Stimulated activated naive CD8-positive, alpha-beta T cell treated with anti-CD3 and anti-CD28 coated beads, Interleukin-15, Interleukin-2, amounts not matched to agents 100 ng/mL and 50 ng/mL, for 24 hours (primary cell): ENCODE measurements at regions not wholly inside any gene's neighbourhood (a gene's known extent, or its start where the extent isn't known, plus 50 kb on each side); places are given as distances from the start of the nearest gene placed in this dataset.
A peak's percentile ranks its signal among the peaks of the same experiment; 100 is the strongest.

ENCODE experiments used
- H3K27ac Mint-ChIP-seq: one replicate; pipeline ENCODE4 v1.8.0; 2021; ENCODE audit warnings: mild to moderate bottlenecking, mixed read lengths
- H3K27me3 Mint-ChIP-seq: one replicate; pipeline ENCODE4 v1.8.0; 2021; ENCODE audit warnings: mixed read lengths
- H3K36me3 Mint-ChIP-seq: one replicate; pipeline ENCODE4 v1.8.0; 2021; ENCODE audit warnings: low read depth, mixed read lengths
- H3K4me1 Mint-ChIP-seq: one replicate; pipeline ENCODE4 v1.8.0; 2021; ENCODE audit warnings: low read depth, mixed read lengths
- H3K4me3 Mint-ChIP-seq: one replicate; pipeline ENCODE4 v1.8.0; 2021; ENCODE audit warnings: mild to moderate bottlenecking, mixed read lengths
- H3K9me3 Mint-ChIP-seq: one replicate; pipeline ENCODE4 v1.8.0; 2021; ENCODE audit warnings: mixed read lengths

DNA sequence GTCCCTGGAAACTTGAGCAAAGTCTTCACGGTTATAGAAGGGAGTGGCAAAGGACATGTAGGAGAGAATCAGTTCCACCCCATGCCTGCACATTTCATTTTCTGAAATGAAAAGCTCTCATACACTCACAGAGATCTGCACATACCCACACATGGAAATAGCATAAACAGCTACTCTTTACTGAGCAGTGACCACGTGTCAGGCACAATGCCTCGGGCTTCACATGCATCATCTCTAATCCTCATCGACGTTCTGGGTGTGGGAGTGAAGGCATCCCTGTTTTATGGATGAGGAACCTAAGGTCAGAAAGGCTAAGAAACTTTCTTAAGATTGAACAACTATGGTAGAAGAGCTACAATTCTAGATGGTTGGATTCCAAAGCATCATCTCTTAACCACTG lies 198.8 kb downstream of the DAD1 start:
- H3K4me3 Mint-ChIP-seq = no peak overlapping the region
- peaks cover 28% of the 10 kb centered on the region for H3K4me1 Mint-ChIP-seq
- no peaks in the 10 kb centered on the region for H3K9me3 Mint-ChIP-seq
- H3K36me3 Mint-ChIP-seq = no peaks in the 10 kb centered on the region
- no peaks in the 10 kb centered on the region for H3K27me3 Mint-ChIP-seq
- no peak overlapping the region for H3K27ac Mint-ChIP-seq

DNA sequence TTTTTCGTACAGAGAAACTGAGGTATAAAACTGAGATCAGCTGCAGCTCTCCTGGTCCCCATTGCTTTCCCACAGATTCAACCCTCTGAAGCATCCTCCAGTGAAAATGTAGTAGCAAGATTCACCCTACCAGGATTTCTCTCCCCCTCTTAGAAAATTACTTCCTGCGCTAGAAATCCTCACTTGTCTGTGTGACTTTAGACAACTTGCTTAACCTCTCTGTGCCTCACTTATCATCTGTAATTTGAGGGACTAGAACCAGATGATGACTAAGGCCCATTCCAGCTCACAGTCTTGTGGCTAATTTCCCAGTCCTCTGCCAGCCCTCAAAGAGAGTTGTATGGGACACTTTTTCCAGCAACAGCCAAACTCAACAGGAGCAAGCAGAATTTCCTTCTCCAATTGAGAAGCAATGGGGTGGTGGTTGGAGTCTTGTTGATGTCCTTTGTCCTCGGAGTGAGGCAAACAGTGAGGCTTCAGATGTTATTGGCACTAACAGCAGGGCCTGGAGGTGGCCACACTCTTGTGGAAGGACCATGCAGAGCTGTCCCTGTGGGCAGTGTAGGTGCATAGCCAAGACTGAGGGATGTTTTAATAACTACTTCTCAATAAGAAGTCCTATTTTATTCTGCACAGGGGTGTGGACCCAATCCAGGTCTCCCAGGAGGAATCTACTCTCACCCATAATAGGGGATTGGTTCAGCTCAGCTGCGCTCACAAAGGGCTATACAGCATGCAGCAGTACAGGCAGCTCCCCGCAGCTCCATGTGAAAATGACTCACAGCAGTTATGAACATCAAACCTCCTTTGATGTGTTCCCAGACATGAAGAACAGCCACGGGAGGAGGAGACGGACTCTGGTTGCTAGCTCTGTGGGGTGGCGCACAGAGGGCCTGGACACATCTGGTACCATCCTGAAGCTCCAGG lies 200.1 kb downstream of the DAD1 start:
- Mint-ChIP-seq H3K27ac (no peak overlapping the region), H3K27me3 (no peaks in the 10 kb centered on the region), H3K4me1 (peaks cover 28% of the 10 kb centered on the region), H3K9me3 (no peaks in the 10 kb centered on the region), H3K36me3 (no peaks in the 10 kb centered on the region), H3K4me3 (no peak overlapping the region)

DNA sequence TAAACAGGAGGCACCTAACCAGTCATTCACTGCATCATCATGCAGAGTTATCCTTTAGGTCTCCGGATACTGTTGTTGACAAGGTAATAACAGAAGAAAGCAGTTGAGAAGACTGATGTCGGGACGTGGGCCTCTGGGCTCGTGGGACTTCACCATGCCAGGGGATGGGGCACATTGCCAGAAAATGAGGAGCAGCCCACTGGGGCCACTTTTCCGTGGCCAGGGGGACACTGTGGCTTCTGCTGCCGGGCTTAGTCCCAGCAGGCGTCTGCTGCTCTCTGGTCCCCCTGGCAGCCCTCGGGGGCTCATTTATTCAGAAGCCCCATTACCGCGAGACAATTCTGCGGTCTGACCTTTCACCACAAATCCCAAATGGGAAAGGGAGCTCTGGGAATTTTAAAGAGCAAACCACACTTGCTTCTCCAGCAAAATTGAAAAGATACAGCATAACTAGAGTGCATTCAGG lies 201.2 kb downstream of the DAD1 start:
- peaks cover 29% of the 10 kb centered on the region for H3K4me1 Mint-ChIP-seq
- no peak overlapping the region for H3K27ac Mint-ChIP-seq
- H3K36me3 Mint-ChIP-seq = no peaks in the 10 kb centered on the region
- H3K4me3 Mint-ChIP-seq = no peak overlapping the region
- no peaks in the 10 kb centered on the region for H3K27me3 Mint-ChIP-seq
- no peaks in the 10 kb centered on the region for H3K9me3 Mint-ChIP-seq

- H3K27ac Mint-ChIP-seq = no peak overlapping the region
- no peaks in the 10 kb centered on the region for H3K36me3 Mint-ChIP-seq
- H3K27me3 Mint-ChIP-seq = no peaks in the 10 kb centered on the region
- H3K4me3 Mint-ChIP-seq = no peak overlapping the region
- H3K9me3 Mint-ChIP-seq = no peaks in the 10 kb centered on the region
- peaks cover 29% of the 10 kb centered on the region for H3K4me1 Mint-ChIP-seq
Observed at GRCh38 chr14:22386924-22387775, 201.9 kb downstream of the DAD1 start.

DNA sequence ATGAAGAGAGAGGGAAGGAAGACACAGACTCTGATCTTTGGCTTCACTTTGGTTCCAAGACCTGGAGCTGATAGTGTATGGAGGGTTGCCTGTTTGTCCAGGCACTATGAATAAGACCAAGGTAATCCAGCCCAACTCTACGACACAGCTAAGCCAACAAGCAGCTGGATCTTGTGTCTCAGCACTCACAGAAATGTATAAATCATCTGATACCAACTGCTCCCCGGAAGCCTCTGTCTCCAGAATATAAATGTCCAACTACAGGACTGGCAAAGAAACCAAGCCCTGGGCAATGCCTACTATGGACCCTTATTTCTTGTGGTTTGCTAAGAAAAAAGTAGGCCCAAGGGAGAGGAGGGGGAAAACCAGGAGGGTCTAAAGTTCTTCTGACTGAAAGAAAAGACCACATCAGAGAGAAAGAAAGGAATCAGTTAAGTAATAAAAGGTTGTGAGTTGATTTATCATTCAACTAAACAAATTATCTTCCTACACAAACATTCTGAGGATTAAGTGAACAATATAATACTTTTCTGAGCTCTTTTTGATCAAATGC lies 204.0 kb downstream of the DAD1 start:
- Mint-ChIP-seq H3K4me1 (peaks cover 27% of the 10 kb centered on the region), H3K27ac (no peak overlapping the region), H3K4me3 (no peak overlapping the region), H3K27me3 (no peaks in the 10 kb centered on the region), H3K9me3 (no peaks in the 10 kb centered on the region), H3K36me3 (no peaks in the 10 kb centered on the region)

DNA sequence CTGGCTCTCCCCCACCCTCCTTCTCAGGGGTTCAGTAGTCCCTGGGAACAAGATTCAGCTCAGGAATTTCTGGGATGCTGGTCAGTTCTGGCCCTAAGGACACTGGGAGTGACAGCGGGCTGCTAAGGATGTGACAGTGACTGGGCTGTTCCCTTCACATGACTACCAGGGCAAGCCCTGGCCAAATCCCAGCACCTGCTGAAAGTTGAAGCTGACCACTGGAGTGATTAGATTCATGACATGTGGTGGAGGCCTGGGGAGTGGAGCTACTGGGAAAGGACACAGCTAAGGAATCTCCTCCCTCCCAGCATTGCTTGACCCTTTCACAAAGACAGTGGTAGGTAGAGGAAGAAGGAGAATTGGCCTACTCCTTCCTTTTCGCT lies 204.9 kb downstream of the DAD1 start:
- Mint-ChIP-seq H3K4me3 (no peak overlapping the region), H3K27me3 (no peaks in the 10 kb centered on the region), H3K4me1 (peaks cover 27% of the 10 kb centered on the region), H3K36me3 (no peaks in the 10 kb centered on the region), H3K27ac (peak overlapping the region; percentile 75), H3K9me3 (no peaks in the 10 kb centered on the region)

- no peaks in the 10 kb centered on the region for H3K27me3 Mint-ChIP-seq
- H3K4me3 Mint-ChIP-seq = no peak overlapping the region
- no peaks in the 10 kb centered on the region for H3K36me3 Mint-ChIP-seq
- peaks cover 27% of the 10 kb centered on the region for H3K4me1 Mint-ChIP-seq
- peak overlapping the region; percentile 75 for H3K27ac Mint-ChIP-seq
- H3K9me3 Mint-ChIP-seq = no peaks in the 10 kb centered on the region
Observed at GRCh38 chr14:22383515-22384166, 205.4 kb downstream of the DAD1 start.

GRCh38 chr14:22382955-22383354 lies 206.1 kb downstream of the DAD1 start:
- H3K4me3 Mint-ChIP-seq = no peak overlapping the region
- H3K4me1 Mint-ChIP-seq = peaks cover 27% of the 10 kb centered on the region
- no peaks in the 10 kb centered on the region for H3K36me3 Mint-ChIP-seq
- H3K9me3 Mint-ChIP-seq = no peaks in the 10 kb centered on the region
- no peaks in the 10 kb centered on the region for H3K27me3 Mint-ChIP-seq
- H3K27ac Mint-ChIP-seq = peak overlapping the region; percentile 68

DNA sequence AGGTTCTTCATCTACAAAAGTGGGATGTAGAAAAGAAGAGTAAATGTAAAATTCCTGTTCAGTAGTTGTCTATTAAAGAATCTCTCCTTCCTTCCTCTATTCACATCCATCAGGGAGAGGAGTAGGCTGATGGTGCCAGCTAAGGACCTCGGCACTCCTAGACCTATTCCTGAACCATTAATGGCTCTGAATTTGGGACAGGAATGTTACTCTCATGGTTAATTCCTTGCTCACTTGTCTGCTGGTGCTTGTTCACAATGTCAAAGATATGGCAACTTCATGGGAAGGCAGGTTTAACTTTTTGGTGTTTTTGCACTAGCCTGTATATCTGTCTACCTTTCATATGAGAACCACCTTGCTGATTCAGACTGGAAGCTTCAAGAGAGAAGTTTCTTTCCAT lies 206.6 kb downstream of the DAD1 start:
- no peak overlapping the region for H3K4me3 Mint-ChIP-seq
- H3K4me1 Mint-ChIP-seq = peaks cover 23% of the 10 kb centered on the region
- no peaks in the 10 kb centered on the region for H3K36me3 Mint-ChIP-seq
- H3K9me3 Mint-ChIP-seq = no peaks in the 10 kb centered on the region
- peak overlapping the region; percentile 68 for H3K27ac Mint-ChIP-seq
- no peaks in the 10 kb centered on the region for H3K27me3 Mint-ChIP-seq

DNA sequence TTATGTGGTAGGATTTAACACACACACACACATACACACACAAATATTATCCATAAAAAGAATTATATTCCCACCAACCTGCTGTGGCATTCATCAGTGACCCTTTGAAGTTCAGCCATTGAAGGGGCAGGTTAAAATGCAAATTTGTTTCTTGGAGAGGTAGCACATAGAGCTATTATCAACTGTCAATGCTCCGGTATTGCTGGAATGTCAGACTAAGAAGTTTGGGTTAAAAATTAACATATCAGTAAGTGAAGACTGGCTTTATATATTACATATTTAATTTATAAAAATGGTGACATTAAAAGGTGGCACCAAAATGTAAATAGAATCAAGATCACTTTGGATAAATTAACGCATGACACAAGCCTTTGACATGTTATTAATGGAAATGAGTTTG lies 207.3 kb downstream of the DAD1 start:
- Mint-ChIP-seq H3K9me3 (no peaks in the 10 kb centered on the region), H3K4me3 (no peak overlapping the region), H3K27me3 (no peaks in the 10 kb centered on the region), H3K27ac (no peak overlapping the region), H3K4me1 (peaks cover 22% of the 10 kb centered on the region), H3K36me3 (no peaks in the 10 kb centered on the region)

- H3K4me1 Mint-ChIP-seq = peaks cover 22% of the 10 kb centered on the region
- no peaks in the 10 kb centered on the region for H3K9me3 Mint-ChIP-seq
- no peaks in the 10 kb centered on the region for H3K36me3 Mint-ChIP-seq
- no peak overlapping the region for H3K4me3 Mint-ChIP-seq
- H3K27ac Mint-ChIP-seq = no peak overlapping the region
- H3K27me3 Mint-ChIP-seq = no peaks in the 10 kb centered on the region
Observed at GRCh38 chr14:22381408-22381760, 207.6 kb downstream of the DAD1 start.

GRCh38 chr14:22380571-22381407 lies 208.2 kb downstream of the DAD1 start:
- Mint-ChIP-seq H3K27me3 (no peaks in the 10 kb centered on the region), H3K9me3 (no peaks in the 10 kb centered on the region), H3K4me1 (peaks cover 22% of the 10 kb centered on the region), H3K36me3 (no peaks in the 10 kb centered on the region), H3K4me3 (no peak overlapping the region), H3K27ac (no peak overlapping the region)

GRCh38 chr14:22379727-22380126 lies 209.3 kb downstream of the DAD1 start:
- H3K9me3 Mint-ChIP-seq = no peaks in the 10 kb centered on the region
- H3K27me3 Mint-ChIP-seq = no peaks in the 10 kb centered on the region
- H3K4me3 Mint-ChIP-seq = no peak overlapping the region
- H3K4me1 Mint-ChIP-seq = peaks cover 18% of the 10 kb centered on the region
- no peak overlapping the region for H3K27ac Mint-ChIP-seq
- H3K36me3 Mint-ChIP-seq = no peaks in the 10 kb centered on the region

DNA sequence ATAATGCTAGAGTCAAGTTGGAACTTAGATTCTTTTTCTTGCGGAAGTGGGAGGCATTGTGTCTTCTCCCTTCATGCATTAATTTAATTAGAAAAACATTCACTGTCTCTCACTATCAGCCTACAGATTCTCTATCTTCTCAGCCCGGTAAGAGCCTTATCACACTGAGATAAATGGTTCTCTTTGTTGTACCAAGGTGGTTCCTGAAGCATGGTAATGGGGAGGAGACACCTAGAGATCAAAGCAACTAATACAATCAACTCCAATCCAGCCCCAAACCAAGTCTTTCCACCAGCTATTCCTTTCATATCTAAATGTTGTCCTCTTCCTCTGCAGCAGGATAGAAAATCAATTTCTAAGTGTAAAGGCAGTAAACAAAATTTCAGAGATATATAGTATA lies 210.8 kb downstream of the DAD1 start:
- no peak overlapping the region for H3K27ac Mint-ChIP-seq
- H3K9me3 Mint-ChIP-seq = no peaks in the 10 kb centered on the region
- H3K27me3 Mint-ChIP-seq = no peaks in the 10 kb centered on the region
- H3K4me1 Mint-ChIP-seq = peaks cover 14% of the 10 kb centered on the region
- no peak overlapping the region for H3K4me3 Mint-ChIP-seq
- H3K36me3 Mint-ChIP-seq = no peaks in the 10 kb centered on the region
